AG10803 (cell line): ENCODE measurements at regions not wholly inside any gene's neighbourhood (a gene's known extent, or its start where the extent isn't known, plus 50 kb on each side); places are given as distances from the start of the nearest gene placed in this dataset.
A peak's percentile ranks its signal among the peaks of the same experiment; 100 is the strongest.

Experiments
- DNase-seq: peaks from one replicate; pipeline ENCODE4 v3.0.0; 2010; ENCODE audit warnings: low read depth
- H3K4me3 ChIP-seq: 2 replicates; pipeline ENCODE4 v1.5.1; 2011; ENCODE audit warnings: mild to moderate bottlenecking, low read length, control low read depth
- TF ChIP-seq, protein P1 (sequence below): conservative IDR thresholded peaks from 2 replicates; pipeline ENCODE4 v1.5.1; 2011; ENCODE audit warnings: mild to moderate bottlenecking, low read length, control low read depth, inconsistent platforms

DNA sequence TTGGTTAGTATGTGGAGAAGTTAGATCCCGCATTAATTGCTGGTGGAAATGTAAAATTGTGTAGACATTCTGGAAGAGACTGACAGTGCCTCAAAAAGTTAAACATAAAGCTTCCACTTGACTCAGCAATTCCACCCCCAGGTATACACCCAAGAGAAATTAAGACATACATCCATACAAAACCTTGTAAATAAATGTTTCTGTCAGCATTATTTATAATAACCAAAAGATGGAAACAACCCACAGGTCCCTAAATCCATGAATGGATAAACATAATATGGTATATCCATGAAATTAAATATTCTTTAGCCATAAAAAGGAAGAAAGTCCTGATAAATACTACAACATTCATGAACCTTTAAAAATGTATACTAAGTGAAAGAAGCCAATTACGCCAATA lies 817.4 kb downstream of the NTRK3 start:
- DNase-seq = no peak
- TF ChIP-seq, protein P1, sequence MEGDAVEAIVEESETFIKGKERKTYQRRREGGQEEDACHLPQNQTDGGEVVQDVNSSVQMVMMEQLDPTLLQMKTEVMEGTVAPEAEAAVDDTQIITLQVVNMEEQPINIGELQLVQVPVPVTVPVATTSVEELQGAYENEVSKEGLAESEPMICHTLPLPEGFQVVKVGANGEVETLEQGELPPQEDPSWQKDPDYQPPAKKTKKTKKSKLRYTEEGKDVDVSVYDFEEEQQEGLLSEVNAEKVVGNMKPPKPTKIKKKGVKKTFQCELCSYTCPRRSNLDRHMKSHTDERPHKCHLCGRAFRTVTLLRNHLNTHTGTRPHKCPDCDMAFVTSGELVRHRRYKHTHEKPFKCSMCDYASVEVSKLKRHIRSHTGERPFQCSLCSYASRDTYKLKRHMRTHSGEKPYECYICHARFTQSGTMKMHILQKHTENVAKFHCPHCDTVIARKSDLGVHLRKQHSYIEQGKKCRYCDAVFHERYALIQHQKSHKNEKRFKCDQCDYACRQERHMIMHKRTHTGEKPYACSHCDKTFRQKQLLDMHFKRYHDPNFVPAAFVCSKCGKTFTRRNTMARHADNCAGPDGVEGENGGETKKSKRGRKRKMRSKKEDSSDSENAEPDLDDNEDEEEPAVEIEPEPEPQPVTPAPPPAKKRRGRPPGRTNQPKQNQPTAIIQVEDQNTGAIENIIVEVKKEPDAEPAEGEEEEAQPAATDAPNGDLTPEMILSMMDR = no peak
- H3K4me3 ChIP-seq = no peak overlapping the region

DNA sequence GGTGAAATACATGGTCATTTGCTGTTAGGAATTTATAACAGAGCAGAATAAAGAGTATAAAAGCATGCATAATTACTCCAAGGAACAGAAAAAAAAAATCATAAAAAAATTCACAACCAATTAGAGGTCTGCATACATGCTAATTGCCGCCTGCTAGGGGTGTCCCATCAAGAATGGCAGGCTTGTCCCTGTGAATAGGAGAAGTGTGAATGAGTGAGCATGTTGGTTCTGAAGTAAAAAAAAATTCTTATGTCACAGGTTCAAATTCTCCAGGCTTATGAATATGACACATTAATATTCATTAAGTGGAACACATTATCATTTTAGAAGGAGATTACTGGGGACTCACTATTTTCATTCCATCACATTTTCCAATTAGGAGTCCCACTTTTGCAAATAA lies 822.7 kb downstream of the NTRK3 start:
- TF ChIP-seq, protein P1 = no peak
- no peak for DNase-seq
- no peak overlapping the region for H3K4me3 ChIP-seq

DNA sequence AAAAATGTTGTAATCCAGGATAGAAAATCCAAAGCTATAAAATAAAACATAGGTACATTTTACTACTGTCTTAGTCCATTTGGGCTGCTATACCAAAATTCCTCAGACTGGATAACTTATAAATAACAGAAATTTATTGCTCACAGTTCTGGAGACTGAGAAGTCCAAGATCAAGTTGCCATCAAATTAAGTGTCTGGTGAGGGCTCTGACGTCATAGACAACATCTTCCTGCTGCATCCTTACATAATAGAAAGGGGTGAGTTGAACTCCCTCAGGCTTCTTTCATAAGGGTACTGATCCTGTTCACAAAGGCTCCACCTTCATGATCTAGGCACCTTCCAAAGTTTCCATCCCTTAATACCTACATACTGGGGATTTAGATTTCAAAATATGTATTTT lies 826.8 kb downstream of the NTRK3 start:
- DNase-seq = no peak

DNA sequence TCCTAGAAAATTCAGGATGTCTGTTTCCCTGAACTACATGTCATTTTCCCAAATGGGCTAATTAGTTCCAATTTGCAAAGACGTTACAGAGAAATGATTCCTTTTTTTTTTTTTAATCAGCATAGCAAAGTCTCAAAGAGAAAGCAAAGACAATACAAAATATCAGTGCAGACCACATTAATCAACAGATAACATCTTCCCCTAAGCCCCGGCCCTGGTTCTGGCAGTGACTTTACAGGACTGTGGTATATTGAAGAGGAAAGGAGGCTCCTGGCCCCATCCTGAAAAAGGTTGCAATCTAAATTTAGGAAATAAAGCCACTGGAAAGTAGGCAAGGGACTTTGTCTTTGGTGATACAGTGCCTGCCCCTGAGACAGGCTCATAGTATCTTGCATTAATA lies 836.5 kb downstream of the NTRK3 start:
- DNase-seq = no peak
- H3K4me3 ChIP-seq = no peak overlapping the region
- TF ChIP-seq, protein P1 = no peak

More for the DNA sequence above, 826.8 kb downstream of the NTRK3 start:
- H3K4me3 ChIP-seq = no peak overlapping the region
- TF ChIP-seq, protein P1 = no peak

DNA sequence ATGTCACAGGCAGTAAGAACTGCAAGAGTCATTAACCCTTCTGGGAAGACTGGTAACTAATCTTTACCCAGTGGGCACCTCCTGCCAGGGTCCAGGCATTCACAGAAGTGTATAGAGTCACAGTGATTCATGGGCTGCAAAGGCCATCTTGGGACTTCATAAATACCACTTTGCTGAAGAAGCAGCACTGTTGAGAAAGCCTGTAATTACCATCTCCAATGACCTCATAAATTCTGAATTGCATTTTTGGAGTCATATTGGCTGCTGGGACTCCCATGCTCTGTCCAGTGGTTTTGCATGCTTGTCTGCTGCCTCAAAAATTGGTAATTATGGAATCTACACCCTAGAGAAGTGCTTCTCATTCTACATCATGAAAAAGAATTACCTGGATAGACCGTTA lies 837.2 kb downstream of the NTRK3 start:
- DNase-seq = peak; percentile 29
- TF ChIP-seq, protein P1 = no peak

DNA sequence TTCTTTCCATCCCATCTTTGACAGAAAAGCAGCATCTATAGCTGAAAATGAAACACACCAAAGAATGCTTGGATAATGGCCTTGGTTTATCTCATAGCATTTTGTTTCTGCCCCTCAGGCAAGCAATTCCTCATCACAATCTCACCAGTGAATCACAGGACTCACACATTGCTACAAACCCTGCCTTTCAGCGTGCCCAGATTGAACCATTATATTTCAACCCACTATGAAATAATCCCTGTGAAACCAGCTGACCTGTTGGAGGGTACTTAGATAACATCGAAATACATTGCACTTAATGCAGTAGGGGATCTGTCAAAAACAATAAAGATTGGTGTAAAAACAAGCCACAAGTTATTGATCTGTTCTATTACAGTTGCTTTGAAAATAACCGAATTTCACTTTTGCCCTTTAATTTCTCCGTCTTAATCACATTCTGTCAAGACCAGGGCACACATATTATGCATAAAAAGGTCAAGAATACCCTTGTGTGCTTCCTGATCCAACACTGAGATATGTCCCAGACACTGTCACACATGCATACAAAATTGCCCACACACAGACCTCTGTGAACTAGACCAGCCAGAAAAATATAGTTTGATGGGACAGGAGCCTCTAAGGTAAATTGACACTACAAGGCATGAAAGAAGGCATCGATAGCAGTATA lies 839.8 kb downstream of the NTRK3 start:
- no peak for DNase-seq
- TF ChIP-seq, protein P1 = no peak

More for the DNA sequence above, 837.2 kb downstream of the NTRK3 start:
- H3K4me3 ChIP-seq = no peak overlapping the region

DNA sequence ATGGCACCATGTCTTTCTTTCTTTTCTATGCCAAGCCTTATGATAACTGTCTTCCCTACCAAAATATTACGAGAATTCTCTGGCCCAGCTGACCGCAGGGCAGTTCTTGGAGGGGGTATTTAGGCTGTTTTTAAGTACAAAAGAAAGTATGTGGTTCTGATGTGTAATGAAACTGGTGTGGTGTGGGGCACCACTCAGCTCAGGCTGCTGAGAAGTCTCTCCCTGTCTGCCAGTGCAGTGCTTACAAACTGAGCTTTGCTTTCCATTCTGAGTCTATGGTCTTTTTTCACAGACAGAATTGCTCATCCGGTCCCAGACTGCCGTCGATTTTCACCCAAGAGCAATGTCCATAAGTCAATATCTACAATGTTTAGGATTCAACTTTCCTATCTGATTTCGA lies 847.6 kb downstream of the NTRK3 start:
- H3K4me3 ChIP-seq = no peak overlapping the region
- TF ChIP-seq, protein P1 = no peak
- no peak for DNase-seq

More for the DNA sequence above, 839.8 kb downstream of the NTRK3 start:
- H3K4me3 ChIP-seq = no peak overlapping the region
